SK-N-SH (cell line): ENCODE measurements at regions not wholly inside any gene's neighbourhood (a gene's known extent, or its start where the extent isn't known, plus 50 kb on each side); places are given as distances from the start of the nearest gene placed in this dataset.

Experiments
- CTCF ChIA-PET: fragments of 300-600, 350-600 bp; formaldehyde crosslinking; extraction: SDS; loops from one replicate; lab custom pipeline; 2021; lab: Yijun Ruan, JAX
- POLR2A ChIA-PET: fragments of 350-600 bp; sonication (Branson Sonifier 250); formaldehyde crosslinking; extraction: SDS; loops from one replicate; lab custom pipeline; 2020; ENCODE audit warnings: antibody characterized with exemption, inconsistent platforms; lab: Yijun Ruan, JAX
- DNase-seq: peaks from one replicate; pipeline ENCODE4 v3.0.0; 2012
- H2AFZ ChIP-seq: fragments of 200-600 bp; sonication (generic); 2 replicates; pipeline ENCODE4 v1.8.1; 2016; ENCODE audit warnings: antibody characterized with exemption, mild to moderate bottlenecking, low read depth
- H3F3A ChIP-seq: fragments of 200-600 bp; sonication (generic); replicated peaks from 2 replicates; pipeline ENCODE3; 2016; ENCODE audit warnings: antibody characterized with exemption, mild to moderate bottlenecking; ENCODE audit not compliant: insufficient read depth
- H3K27ac ChIP-seq, 2 experiments: fragments of 200-500 bp in 1 of 2; fragments of 200-600 bp in 1 of 2; sonication (Bioruptor generic) in 1 of 2; sonication (generic), shearing (Covaris generic) in 1 of 2; 2 replicates each; pipeline versions ENCODE4 v1.5.1 to v1.6.1; 2014 to 2016; ENCODE audit warnings: low read depth in 2 of 2, inconsistent platforms in 1 of 2, low read length in 1 of 2, mild to moderate bottlenecking in 1 of 2, mixed read lengths in 1 of 2
- H3K27me3 ChIP-seq: fragments of 200-600 bp; sonication (generic), shearing (Covaris generic); 2 replicates; pipeline ENCODE4 v1.6.1; 2016; ENCODE audit warnings: mixed run types; ENCODE audit not compliant: insufficient read depth
- H3K36me3 ChIP-seq, 2 experiments: fragments of 200-500 bp in 1 of 2; fragments of 200-600 bp in 1 of 2; sonication (Bioruptor generic) in 1 of 2; sonication (generic) in 1 of 2; replicated peaks in 1 of 2; 2 replicates each; pipeline versions ENCODE3 to v1.5.1; 2014 to 2016; ENCODE audit warnings: low read length in 1 of 2, mild to moderate bottlenecking in 1 of 2; ENCODE audit not compliant: insufficient read depth in 2 of 2, control insufficient read depth in 1 of 2
- H3K4me1 ChIP-seq, 2 experiments: fragments of 200-500 bp in 1 of 2; fragments of 200-600 bp in 1 of 2; sonication (Bioruptor generic) in 1 of 2; sonication (generic), shearing (Covaris generic) in 1 of 2; 2 replicates each; pipeline versions ENCODE4 v1.5.1 to v1.6.1; 2014 to 2016; ENCODE audit warnings: low read depth in 1 of 2, low read length in 1 of 2, mixed run types in 1 of 2; ENCODE audit not compliant: insufficient read depth in 2 of 2, control insufficient read depth in 1 of 2
- H3K4me2 ChIP-seq: fragments of 200-600 bp; sonication (generic), shearing (Covaris generic); 2 replicates; pipeline ENCODE4 v1.6.1; 2017; ENCODE audit warnings: mixed run types
- H3K4me3 ChIP-seq, 2 experiments: fragments of 200-500 bp in 1 of 2; fragments of 200-600 bp in 1 of 2; sonication (Bioruptor generic) in 1 of 2; sonication (generic), shearing (Covaris generic) in 1 of 2; 2 replicates each; pipeline versions ENCODE4 v1.5.1 to v1.8.1; 2014 to 2016; ENCODE audit warnings: low read depth in 2 of 2, inconsistent platforms in 1 of 2, low read length in 1 of 2, mild to moderate bottlenecking in 1 of 2, mixed read lengths in 1 of 2, moderate library complexity in 1 of 2
- H3K79me2 ChIP-seq: fragments of 200-600 bp; sonication (generic); 2 replicates; pipeline ENCODE4 v1.8.1; 2017; ENCODE audit warnings: mild to moderate bottlenecking; ENCODE audit not compliant: insufficient read depth
- H3K9ac ChIP-seq: fragments of 200-600 bp; sonication (generic); 2 replicates; pipeline ENCODE4 v1.6.1; 2017; ENCODE audit warnings: mixed run types
- H3K9me2 ChIP-seq: fragments of 200-600 bp; sonication (generic); 2 replicates; pipeline ENCODE4 v1.6.1; 2017; ENCODE audit warnings: mixed run types
- H3K9me3 ChIP-seq: fragments of 200-600 bp; sonication (generic); 2 replicates; pipeline ENCODE4 v1.6.1; 2017; ENCODE audit warnings: mixed run types, mild to moderate bottlenecking, moderate library complexity
- H4K20me1 ChIP-seq: fragments of 200-600 bp; sonication (generic); 2 replicates; pipeline ENCODE4 v1.6.1; 2017; ENCODE audit warnings: mild to moderate bottlenecking, mixed run types; ENCODE audit not compliant: insufficient read depth
- EP300 ChIP-seq, 2 experiments: IDR thresholded peaks; 2 replicates each; pipeline versions ENCODE4 v1.4.0 to v1.6.1; 2012; ENCODE audit warnings: borderline replicate concordance in 1 of 2, low read depth in 1 of 2, low read length in 1 of 2
- EZH2phosphoT487 ChIP-seq: fragments of 200-600 bp; sonication (generic); IDR thresholded peaks from 2 replicates; pipeline ENCODE4 v1.6.1; 2017; ENCODE audit warnings: low read depth, mixed run types, mild to moderate bottlenecking, antibody characterized with exemption, moderate library complexity, borderline replicate concordance
- FOSL2 ChIP-seq: IDR thresholded peaks from 2 replicates; pipeline ENCODE4 v1.4.0; 2012; ENCODE audit warnings: low read depth, mild to moderate bottlenecking, moderate library complexity, borderline replicate concordance
- FOXM1 ChIP-seq: IDR thresholded peaks from 2 replicates; pipeline ENCODE4 v1.4.0; 2012; ENCODE audit warnings: low read depth, mild to moderate bottlenecking
- GATA2 ChIP-seq: sonication (generic); formaldehyde crosslinking; IDR thresholded peaks from 2 replicates; pipeline ENCODE4 v1.5.0; 2020; ENCODE audit warnings: mild to moderate bottlenecking, missing genetic modification reagents
- NRF1 ChIP-seq: IDR thresholded peaks from 2 replicates; pipeline ENCODE4 v1.6.1; 2012; ENCODE audit warnings: low read depth, mild to moderate bottlenecking, low read length
- RCOR1 ChIP-seq: fragments of 150-350 bp; IDR thresholded peaks from 2 replicates; pipeline ENCODE4 v1.6.1; 2017; ENCODE audit warnings: antibody characterized with exemption, low read length
- REST ChIP-seq: IDR thresholded peaks from 2 replicates; pipeline ENCODE4 v1.6.1; 2012; ENCODE audit warnings: mild to moderate bottlenecking, low read depth, low read length, moderate library complexity
- SMC3 ChIP-seq: IDR thresholded peaks from 2 replicates; pipeline ENCODE4 v1.6.1; 2012; ENCODE audit warnings: low read depth, low read length, improper control_type of control experiment
- TAF1 ChIP-seq: IDR thresholded peaks from 2 replicates; pipeline ENCODE4 v1.6.1; 2012; ENCODE audit warnings: low read depth, mild to moderate bottlenecking, low read length, moderate library complexity, borderline replicate concordance
- TEAD4 ChIP-seq: IDR thresholded peaks from 2 replicates; pipeline ENCODE4 v1.4.0; 2012; ENCODE audit warnings: mild to moderate bottlenecking, borderline replicate concordance; ENCODE audit not compliant: insufficient read depth
- WGBS: methylation state at CpG from one replicate; pipeline ENCODE4 v1.1.6; 2017; ENCODE audit warnings: low lambda C conversion rate; 5-methylcytosine and 5-hydroxymethylcytosine counted together
- TF ChIP-seq, protein P1 (sequence below): fragments of 150-350 bp; IDR thresholded peaks from 2 replicates; pipeline ENCODE4 v1.6.1; 2016; ENCODE audit warnings: mild to moderate bottlenecking, low read depth, low read length
- TF ChIP-seq, protein P2 (sequence below): IDR thresholded peaks from 2 replicates; pipeline ENCODE4 v1.4.0; 2012; ENCODE audit warnings: low read depth, borderline replicate concordance

DNA sequence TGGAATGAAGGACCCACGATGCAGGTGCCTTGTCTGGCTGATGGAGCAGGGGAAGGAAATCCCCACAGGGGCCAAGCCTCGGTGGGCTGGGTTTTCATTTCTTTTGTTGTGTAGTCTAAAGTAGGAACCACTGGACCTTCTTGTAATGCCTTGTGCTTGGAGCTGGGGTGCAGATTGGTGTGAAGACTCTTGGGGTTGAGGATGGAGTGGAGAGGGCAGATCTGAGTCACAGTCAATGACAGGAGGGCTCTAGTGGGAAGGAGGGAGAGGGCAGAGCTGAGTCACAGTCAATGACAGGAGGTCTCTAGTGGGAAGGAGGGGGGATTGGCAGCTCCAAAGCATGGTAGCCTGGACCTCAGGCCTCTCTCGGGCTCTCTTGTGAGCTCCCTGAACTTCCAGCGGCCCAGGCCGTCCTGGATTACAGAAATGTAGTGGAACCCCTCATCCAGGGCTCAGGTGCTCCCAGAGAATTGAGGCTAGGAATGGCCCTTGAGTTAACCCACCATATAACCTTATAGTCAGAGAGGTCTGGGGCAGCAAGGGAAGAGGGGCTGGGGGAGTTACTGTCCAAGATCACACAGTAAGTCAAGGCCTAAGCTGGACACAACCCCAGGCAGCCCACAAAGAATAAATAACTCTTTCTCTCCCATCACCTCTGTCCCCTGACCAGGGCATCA, 313.8 kb downstream of the MATN1 start:
- H3K9me2 ChIP-seq: no peaks in the 10 kb centered on the region
- H3K4me1 ChIP-seq: peaks cover 0 to 19% of the 10 kb centered on the region in 2 experiments; a peak in 2 of 4 replicates
- no peak overlapping the region for H3K9ac ChIP-seq
- no peaks in the 10 kb centered on the region for H3K27me3 ChIP-seq
- H3K79me2 ChIP-seq: no peaks in the 10 kb centered on the region
- H3K27ac ChIP-seq: no peak overlapping the region
- H3F3A ChIP-seq: no peaks in the 10 kb centered on the region
- ChIA-PET CTCF (interaction anchor here (0.9 kb wide), 1 partner anchor 299 kb away, joined by 3 read pairs; no protein-coding TSS in a partner anchor), POLR2A (no interaction called here)
- no peak overlapping the region for H2AFZ ChIP-seq
- H3K9me3 ChIP-seq: no peaks in the 10 kb centered on the region
- TF ChIP-seq REST: no peak
- no peak for TF ChIP-seq FOSL2
- no peak for TF ChIP-seq TAF1
- TF ChIP-seq, protein P1, sequence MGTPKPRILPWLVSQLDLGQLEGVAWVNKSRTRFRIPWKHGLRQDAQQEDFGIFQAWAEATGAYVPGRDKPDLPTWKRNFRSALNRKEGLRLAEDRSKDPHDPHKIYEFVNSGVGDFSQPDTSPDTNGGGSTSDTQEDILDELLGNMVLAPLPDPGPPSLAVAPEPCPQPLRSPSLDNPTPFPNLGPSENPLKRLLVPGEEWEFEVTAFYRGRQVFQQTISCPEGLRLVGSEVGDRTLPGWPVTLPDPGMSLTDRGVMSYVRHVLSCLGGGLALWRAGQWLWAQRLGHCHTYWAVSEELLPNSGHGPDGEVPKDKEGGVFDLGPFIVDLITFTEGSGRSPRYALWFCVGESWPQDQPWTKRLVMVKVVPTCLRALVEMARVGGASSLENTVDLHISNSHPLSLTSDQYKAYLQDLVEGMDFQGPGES: no peak
- TF ChIP-seq TEAD4: no peak
- no peak for TF ChIP-seq NRF1
- no peak for TF ChIP-seq RCOR1
- TF ChIP-seq SMC3: no peak
- no peak for TF ChIP-seq EZH2phosphoT487
- no peaks in the 10 kb centered on the region for H3K36me3 ChIP-seq
- H3K4me3 ChIP-seq: no peak overlapping the region
- DNase-seq: no peak
- no peak overlapping the region for H3K4me2 ChIP-seq
- WGBS: 39% methylated on average over 5 of the region's 5 CpGs
- no peaks in the 10 kb centered on the region for H4K20me1 ChIP-seq

GRCh38 chr1:30407865-30408580, 315.4 kb downstream of the MATN1 start:
- H3K4me1 ChIP-seq: peaks cover 0 to 19% of the 10 kb centered on the region in 2 experiments; a peak in 2 of 4 replicates
- H3K9me3 ChIP-seq: no peaks in the 10 kb centered on the region
- no peaks in the 10 kb centered on the region for H3K27me3 ChIP-seq
- no peak overlapping the region for H3K27ac ChIP-seq
- CTCF ChIA-PET: interaction anchor here (0.7 to 1.9 kb wide), 5 partner anchors 7 to 168 kb away, joined by 3 to 6 read pairs (median 4); no protein-coding TSS in a partner anchor
- POLR2A ChIA-PET: no interaction called here
- H2AFZ ChIP-seq: no peak overlapping the region
- no peaks in the 10 kb centered on the region for H3F3A ChIP-seq
- H3K36me3 ChIP-seq: no peaks in the 10 kb centered on the region
- H3K4me2 ChIP-seq: no peak overlapping the region
- peak; percentile 60 for DNase-seq
- WGBS: 21% methylated on average over 7 of the region's 9 CpGs
- TF ChIP-seq EP300 (IDR thresholded peaks at IDR 0.05; ENCODE audit: borderline replicate concordance in 1 of 2, low read depth in 1 of 2, low read length in 1 of 2) (no peak), FOXM1 (no peak), GATA2 (CRISPR knock-in tag) (peak; percentile 74)
- TF ChIP-seq, protein P2, sequence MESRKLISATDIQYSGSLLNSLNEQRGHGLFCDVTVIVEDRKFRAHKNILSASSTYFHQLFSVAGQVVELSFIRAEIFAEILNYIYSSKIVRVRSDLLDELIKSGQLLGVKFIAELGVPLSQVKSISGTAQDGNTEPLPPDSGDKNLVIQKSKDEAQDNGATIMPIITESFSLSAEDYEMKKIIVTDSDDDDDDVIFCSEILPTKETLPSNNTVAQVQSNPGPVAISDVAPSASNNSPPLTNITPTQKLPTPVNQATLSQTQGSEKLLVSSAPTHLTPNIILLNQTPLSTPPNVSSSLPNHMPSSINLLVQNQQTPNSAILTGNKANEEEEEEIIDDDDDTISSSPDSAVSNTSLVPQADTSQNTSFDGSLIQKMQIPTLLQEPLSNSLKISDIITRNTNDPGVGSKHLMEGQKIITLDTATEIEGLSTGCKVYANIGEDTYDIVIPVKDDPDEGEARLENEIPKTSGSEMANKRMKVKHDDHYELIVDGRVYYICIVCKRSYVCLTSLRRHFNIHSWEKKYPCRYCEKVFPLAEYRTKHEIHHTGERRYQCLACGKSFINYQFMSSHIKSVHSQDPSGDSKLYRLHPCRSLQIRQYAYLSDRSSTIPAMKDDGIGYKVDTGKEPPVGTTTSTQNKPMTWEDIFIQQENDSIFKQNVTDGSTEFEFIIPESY: no peak
- H3K9me2 ChIP-seq: no peaks in the 10 kb centered on the region
- no peaks in the 10 kb centered on the region for H4K20me1 ChIP-seq
- H3K79me2 ChIP-seq: no peaks in the 10 kb centered on the region
- H3K4me3 ChIP-seq: no peak overlapping the region
- no peak overlapping the region for H3K9ac ChIP-seq
